NCI-H82 (cell line): ENCODE measurements at regions not wholly inside any gene's neighbourhood (a gene's known extent, or its start where the extent isn't known, plus 50 kb on each side); places are given as distances from the start of the nearest gene placed in this dataset.
A peak's percentile ranks its signal among the peaks of the same experiment; 100 is the strongest.
"Not testable (repeated sequence)": the region's sequence is repeated elsewhere in the genome, so short reads cannot be mapped to it uniquely, and the experiment has no call there.

Source experiments
- DNase-seq: peaks from one replicate; lab custom pipeline; 2025; lab: John Stamatoyannopoulos, UW

DNA sequence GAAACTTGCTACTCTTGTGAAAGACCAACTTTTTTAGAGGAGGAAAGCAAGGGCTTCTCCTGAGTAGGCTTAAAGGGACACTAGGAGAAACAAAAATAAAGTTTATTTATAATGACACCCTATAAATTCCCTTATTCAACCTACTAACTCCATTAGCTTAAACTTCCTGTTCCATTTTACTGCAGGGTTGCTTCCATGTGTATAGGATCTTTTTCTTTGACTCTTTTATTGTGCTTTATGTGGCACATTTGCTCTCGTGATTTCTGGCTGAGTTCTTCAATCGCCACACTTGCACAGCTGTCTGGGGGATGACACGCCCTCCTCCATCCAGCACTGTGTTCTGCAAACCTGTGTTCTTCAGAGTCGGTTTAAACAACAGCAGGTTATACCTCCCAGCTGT, 225.7 kb upstream of the NPVF start:
- no peak for DNase-seq

- no peak for DNase-seq
These were observed 226.3 kb upstream of the NPVF start for GRCh38 chr7:25454562-25455041.

DNA sequence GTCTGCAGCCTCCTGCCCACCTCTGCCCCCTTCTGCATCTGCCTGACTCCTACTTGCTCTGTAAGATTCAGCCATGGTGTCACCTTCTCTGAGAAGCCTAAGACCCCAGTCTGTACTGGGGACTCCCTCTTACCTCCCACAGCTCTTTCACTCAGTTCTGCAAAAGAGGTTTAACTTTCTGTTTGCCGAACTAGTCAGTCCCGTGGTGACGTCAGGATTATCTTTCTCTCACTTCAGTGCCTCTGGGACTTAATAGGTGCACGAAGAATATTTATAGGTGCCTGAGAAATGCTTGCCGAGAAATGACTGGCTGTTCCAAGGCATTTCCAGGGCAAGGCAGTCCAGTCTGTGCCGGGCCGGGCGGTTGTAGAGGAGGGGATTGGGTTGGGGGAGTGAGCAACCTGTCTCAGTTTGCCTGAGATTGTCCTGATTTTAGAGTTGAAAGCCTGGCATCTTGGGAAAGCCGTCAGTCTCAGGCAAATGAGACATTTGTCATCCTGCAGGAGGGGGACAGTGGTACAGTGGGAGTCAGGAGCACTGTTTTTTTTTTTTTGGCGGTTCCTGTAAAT, 227.5 kb upstream of the NPVF start:
- peak; percentile 4 for DNase-seq

- peak; percentile 2 for DNase-seq
These were observed 228.3 kb upstream of the NPVF start for GRCh38 chr7:25456467-25457171.

DNA sequence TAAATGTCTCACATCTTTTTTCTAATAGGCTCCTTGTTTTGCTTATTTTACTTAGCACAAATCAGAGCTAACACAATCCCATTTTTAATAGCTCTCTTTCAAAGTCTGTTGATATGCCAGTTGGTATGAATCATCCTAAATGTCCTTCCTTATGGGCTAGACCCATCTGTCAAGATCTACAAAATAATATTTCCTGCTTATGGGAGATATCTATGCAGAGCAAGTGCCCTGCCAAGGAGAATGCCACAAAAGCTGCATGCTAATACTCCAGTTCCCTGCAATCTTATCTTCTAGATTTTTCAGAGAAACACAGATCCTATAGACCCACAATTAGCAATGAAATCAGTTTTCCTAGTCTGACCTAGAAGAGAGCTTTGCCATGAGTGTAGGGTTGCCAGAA, 230.8 kb upstream of the NPVF start:
- no peak for DNase-seq

GRCh38 chr7:25460433-25460832, 232.1 kb upstream of the NPVF start:
- no peak for DNase-seq

- DNase-seq, result no peak
These were observed 241.4 kb upstream of the NPVF start for GRCh38 chr7:25469669-25470068.

DNA sequence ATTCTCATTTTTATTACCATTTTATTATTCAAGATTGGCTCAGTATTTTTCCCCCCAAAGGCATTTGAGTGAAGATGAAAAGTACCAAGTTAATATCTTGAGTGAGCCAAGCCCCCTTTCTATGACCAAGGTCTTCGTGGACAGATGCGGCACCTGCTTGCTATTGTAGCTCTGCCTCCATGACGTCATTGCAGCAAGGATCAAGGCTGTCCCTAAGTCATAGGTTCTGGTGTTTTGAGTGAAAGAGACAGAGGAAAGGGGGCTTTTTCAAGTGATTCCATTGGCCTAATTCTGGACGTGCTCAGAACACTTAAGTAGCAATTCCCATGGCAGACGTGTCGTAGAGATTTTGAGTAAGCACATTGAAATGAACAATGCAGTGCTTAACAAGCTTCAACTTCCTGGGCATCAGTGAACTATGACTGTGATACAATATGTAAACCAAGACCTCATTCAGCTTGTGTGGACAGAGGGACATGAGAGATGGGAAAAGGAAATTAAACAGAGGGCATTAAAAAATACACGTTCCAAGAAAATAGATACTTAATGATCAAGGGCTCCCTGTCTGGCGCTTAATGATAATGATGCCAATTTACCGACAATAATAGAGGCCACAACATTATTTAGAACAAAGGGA, 248.7 kb upstream of the NPVF start:
- no peak for DNase-seq

DNA sequence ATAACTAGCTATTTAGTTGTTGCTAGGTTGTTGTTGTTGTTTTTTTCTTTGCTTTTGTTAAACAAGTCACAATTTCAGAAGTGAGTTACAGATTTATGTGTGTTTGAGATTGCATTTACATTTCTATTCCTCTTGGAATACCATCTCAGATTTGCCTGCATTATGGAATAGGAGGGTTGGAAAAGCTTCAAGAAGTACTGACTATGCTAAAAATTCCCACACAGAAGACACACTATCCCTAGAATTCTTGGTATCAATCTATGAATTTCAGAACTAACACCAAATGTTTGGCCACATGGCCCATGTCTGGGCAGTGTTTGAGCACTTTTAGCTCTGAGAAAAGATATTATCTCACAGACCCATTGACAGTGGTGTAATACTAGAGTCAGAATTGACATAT, 249.9 kb upstream of the NPVF start:
- DNase-seq, result not testable (repeated sequence)

- no peak for DNase-seq
These were observed 250.6 kb upstream of the NPVF start for GRCh38 chr7:25478925-25479324.

GRCh38 chr7:25481891-25482290, 253.6 kb upstream of the NPVF start:
- DNase-seq, result no peak

GRCh38 chr7:25482631-25483030, 254.3 kb upstream of the NPVF start:
- no peak for DNase-seq

- no peak for DNase-seq
These were observed 256.7 kb upstream of the NPVF start for GRCh38 chr7:25485026-25485425.

DNA sequence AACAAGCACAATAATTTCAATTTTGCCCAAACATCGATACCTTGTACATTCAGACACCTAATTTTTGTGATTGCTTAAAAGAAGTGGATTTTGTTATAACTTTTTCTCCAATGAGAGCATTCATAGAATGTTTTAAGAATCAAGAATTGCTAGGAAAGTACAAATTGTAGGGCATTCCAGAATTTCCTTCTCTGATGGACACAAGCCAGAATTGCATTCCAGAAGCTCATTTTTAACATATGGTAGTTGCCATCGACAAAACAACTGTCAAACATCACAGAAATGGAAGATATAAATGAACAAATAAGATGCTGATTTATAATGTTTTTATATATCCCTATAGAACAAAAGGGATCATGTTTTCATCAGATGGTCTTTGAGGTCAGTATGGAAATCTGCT, 258.4 kb upstream of the NPVF start:
- DNase-seq, result no peak

DNA sequence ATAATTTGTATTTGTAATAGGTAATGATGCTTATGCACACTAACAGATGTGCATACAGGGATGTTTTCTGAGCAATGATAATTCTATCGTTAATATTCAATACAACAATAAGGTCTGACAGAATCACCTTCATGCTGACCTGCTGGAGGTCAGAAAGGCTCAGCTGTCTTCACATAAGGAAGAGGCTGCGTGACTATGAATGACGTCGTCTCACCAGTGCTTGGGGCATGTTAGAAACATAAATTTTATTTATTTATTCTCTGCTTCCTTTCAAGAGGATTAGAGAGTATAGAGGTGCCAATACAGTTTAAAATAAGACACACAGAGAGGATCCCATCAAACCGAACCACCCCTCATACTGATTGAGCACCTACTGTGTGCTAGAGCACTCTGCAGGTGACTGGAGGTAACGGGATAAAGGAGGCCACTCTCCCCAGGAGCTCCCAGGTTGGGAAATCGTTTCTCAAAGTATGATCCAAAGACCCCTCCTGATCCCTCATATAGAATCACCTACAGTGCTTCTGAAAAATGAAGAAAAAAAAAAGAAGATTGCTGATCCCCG, 265.6 kb upstream of the NPVF start:
- no peak for DNase-seq

DNA sequence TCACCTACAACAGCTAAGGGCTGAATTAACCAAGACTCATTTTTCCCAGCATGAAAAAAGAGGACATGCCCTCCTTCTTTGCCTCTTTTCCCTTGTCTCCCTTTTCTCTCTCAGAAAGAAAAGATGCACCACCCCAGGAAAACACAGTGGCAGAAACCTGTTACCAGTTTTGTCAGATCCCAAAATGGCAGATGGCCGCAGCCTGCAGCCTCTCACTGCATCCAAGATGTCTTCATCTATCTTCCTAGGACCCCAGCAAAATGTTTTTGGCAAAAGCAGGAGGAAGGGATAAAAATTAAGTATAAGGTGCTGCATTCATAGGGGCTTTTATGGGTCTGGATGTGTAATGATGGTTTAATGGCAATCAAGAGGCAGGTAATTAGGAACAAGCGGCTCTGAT, 266.6 kb upstream of the NPVF start:
- no peak for DNase-seq

GRCh38 chr7:25495342-25496250, 267.3 kb upstream of the NPVF start:
- DNase-seq, result peak; percentile 59

DNA sequence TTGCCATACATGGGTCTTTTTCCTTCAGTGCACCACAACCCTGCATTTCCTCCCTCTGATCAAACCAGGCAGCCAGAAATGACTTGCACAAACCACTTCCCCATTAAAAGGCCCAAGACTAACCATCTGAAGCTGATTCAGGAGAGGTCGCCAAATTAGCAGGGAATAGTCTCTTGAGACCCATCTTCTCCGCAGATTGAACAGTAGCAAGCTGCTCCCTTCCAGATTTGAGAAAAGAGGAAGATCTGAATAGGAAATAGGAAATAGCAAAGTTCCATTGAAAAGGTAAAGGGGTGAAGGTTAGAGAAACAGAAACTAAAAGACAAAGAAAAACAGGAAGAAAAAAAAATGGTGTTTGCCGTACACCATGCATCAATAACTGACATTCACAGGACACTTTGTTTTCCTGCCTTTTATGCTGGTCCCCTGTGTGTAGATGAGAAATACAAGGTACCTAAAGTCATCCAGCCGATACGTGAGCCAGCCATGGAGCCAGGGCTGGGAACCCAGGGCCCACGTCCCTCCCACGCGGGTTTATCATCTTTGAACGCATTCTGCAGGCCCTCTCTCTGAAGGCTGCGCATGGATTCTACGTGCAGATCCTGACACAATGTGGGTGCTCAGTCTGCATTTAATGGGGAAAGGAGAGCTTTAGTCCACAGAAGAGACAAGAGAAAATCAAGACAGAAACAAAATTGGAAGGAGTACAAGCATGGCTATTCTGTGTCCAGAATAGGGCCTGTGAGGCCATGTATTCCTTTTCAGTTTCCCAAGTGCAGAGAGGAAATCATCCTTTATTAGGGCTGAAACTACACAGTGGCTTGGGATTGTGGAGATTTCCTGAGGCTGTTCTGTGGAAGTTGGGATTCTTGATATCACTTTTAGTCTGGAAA, 268.4 kb upstream of the NPVF start:
- DNase-seq, result no peak

GRCh38 chr7:25500393-25500921, 272.2 kb upstream of the NPVF start:
- no peak for DNase-seq

- DNase-seq, result no peak
These were observed 275.0 kb upstream of the NPVF start for GRCh38 chr7:25503306-25503705.
